ENCODE measurements at regions not wholly inside any gene's neighbourhood (a gene's known extent, or its start where the extent isn't known, plus 50 kb on each side); places are given as distances from the start of the nearest gene placed in this dataset.

GRCh38 chr12:3438401-3438800, 52.6 kb upstream of the PRMT8 start:
- Histone ChIP-seq H3K9ac (replicated peaks; ENCODE audit: extremely low read depth, insufficient read depth, low read length) (no peak overlapping the region), H3K9me3 (replicated peaks; ENCODE audit: control insufficient read depth, insufficient read depth, low read length) (no peaks in the 10 kb centered on the region), H3K4me3 (replicated peaks in 1 of 3; ENCODE audit: insufficient read depth in 1 of 3, low read depth in 1 of 3, low read length in 3 of 3) (no peak overlapping the region), H3K9me1 (replicated peaks; ENCODE audit: control insufficient read depth, extremely low read depth, insufficient read depth, low read length) (no peaks in the 10 kb centered on the region), H3K27me3 (ENCODE audit: control insufficient read depth in 2 of 2, insufficient read depth in 2 of 2, low read length in 2 of 2) (peaks cover 0 to 2% of the 10 kb centered on the region in 2 experiments), H2AFZ (ENCODE audit: low read depth, low read length) (no peak overlapping the region), H4K20me1 (replicated peaks; ENCODE audit: control insufficient read depth, extremely low read depth, insufficient read depth, low read length) (no peaks in the 10 kb centered on the region), H3K4me2 (ENCODE audit: insufficient read depth, low read length) (no peak overlapping the region), H3K79me2 (ENCODE audit: control insufficient read depth, insufficient read depth, low read length) (no peaks in the 10 kb centered on the region), H3K27ac (ENCODE audit: insufficient read depth, low read depth, low read length) (no peak overlapping the region), H3K4me1 (ENCODE audit: control insufficient read depth, extremely low read depth, insufficient read depth, low read length) (no peaks in the 10 kb centered on the region), H3K36me3 (ENCODE audit: control insufficient read depth in 2 of 2, extremely low read depth in 1 of 2, insufficient read depth in 2 of 2, low read length in 2 of 2) (no peaks in the 10 kb centered on the region)
- ChIA-PET POLR2A (no interaction called here), CTCF (no interaction called here)
- BruUV-seq (replicated peaks) = no TSS peak
- intact Hi-C loops (cut with micrococcal nuclease) = no loop called here
- TF ChIP-seq POLR2AphosphoS5 (IDR thresholded peaks at IDR 0.05; ENCODE audit: insufficient read depth, low read depth, low read length) (no peak), POLR2A (IDR thresholded peaks at IDR 0.05; ENCODE audit: low read depth, low read length) (no peak), JUN (IDR thresholded peaks at IDR 0.05; ENCODE audit: borderline replicate concordance, insufficient read depth, insufficient read length, low read depth) (no peak)
- DNase-seq (ENCODE audit: low read depth, low spot score) (no peak), FAIRE-seq (no peak)
- dilution Hi-C loops (cut with MboI; ENCODE audit: extremely low pct_ligation_motif_present, low sequenced_read_pairs) = no loop called here
